Hepatocyte (in vitro differentiated cells): ENCODE measurements at regions not wholly inside any gene's neighbourhood (a gene's known extent, or its start where the extent isn't known, plus 50 kb on each side); places are given as distances from the start of the nearest gene placed in this dataset.
A peak's percentile ranks its signal among the peaks of the same experiment; 100 is the strongest.

Experiments
- DNase-seq: peaks from one replicate; pipeline ENCODE4 v3.0.0-alpha.2; 2016; ENCODE audit warnings: low spot score
- H2AFZ ChIP-seq: fragments of 200-600 bp; sonication (generic); 2 replicates; pipeline ENCODE4 v1.6.0; 2016; ENCODE audit warnings: antibody characterized with exemption, mild to moderate bottlenecking
- H3K27ac ChIP-seq: fragments of 200-600 bp; sonication (generic); 2 replicates; pipeline ENCODE4 v1.5.1; 2016; ENCODE audit warnings: mild to moderate bottlenecking
- H3K27me3 ChIP-seq: fragments of 200-600 bp; sonication (generic); 2 replicates; pipeline ENCODE4 v1.6.1; 2016
- H3K36me3 ChIP-seq: fragments of 200-600 bp; sonication (generic); replicated peaks from 2 replicates; pipeline ENCODE4 v1.5.1; 2016; ENCODE audit warnings: low read depth; ENCODE audit not compliant: insufficient read depth
- H3K4me1 ChIP-seq: fragments of 200-600 bp; sonication (generic); 2 replicates; pipeline ENCODE4 v1.5.1; 2016; ENCODE audit warnings: mild to moderate bottlenecking, moderate library complexity; ENCODE audit not compliant: insufficient read depth
- H3K4me2 ChIP-seq: fragments of 200-600 bp; sonication (generic); 2 replicates; pipeline ENCODE4 v1.6.0; 2016
- H3K4me3 ChIP-seq: fragments of 200-600 bp; sonication (generic); 2 replicates; pipeline ENCODE4 v1.5.1; 2016; ENCODE audit warnings: mild to moderate bottlenecking
- H3K79me2 ChIP-seq: fragments of 200-600 bp; sonication (generic); 2 replicates; pipeline ENCODE4 v1.6.0; 2017; ENCODE audit warnings: mild to moderate bottlenecking
- H3K9me2 ChIP-seq: fragments of 200-600 bp; sonication (generic); replicated peaks from 2 replicates; pipeline ENCODE4 v1.6.0; 2017; ENCODE audit warnings: mild to moderate bottlenecking; ENCODE audit not compliant: insufficient read depth
- H3K9me3 ChIP-seq: fragments of 200-600 bp; sonication (generic); 2 replicates; pipeline ENCODE4 v1.5.1; 2016; ENCODE audit warnings: low read depth, mild to moderate bottlenecking
- H4K20me1 ChIP-seq: fragments of 200-600 bp; sonication (generic); 2 replicates; pipeline ENCODE4 v1.6.0; 2016; ENCODE audit warnings: mild to moderate bottlenecking; ENCODE audit not compliant: insufficient read depth, poor library complexity, severe bottlenecking
- EZH2 ChIP-seq: fragments of 200-600 bp; sonication (generic); IDR thresholded peaks from 2 replicates; pipeline ENCODE4 v1.6.1; 2016; ENCODE audit warnings: antibody characterized with exemption, mild to moderate bottlenecking, borderline replicate concordance
- EZH2phosphoT487 ChIP-seq: fragments of 200-600 bp; sonication (generic); IDR thresholded peaks from one replicate; pipeline ENCODE4 v1.6.1; 2018; ENCODE audit warnings: antibody characterized with exemption, mild to moderate bottlenecking, low read depth, moderate library complexity; ENCODE audit not compliant: unreplicated experiment, severe bottlenecking
- WGBS: methylation state at CpG from one replicate; pipeline ENCODE4 v1.1.6; 2016; ENCODE audit warnings: low lambda C conversion rate; ENCODE audit errors: missing lambda C conversion rate; 5-methylcytosine and 5-hydroxymethylcytosine counted together
- TF ChIP-seq, protein P1 (sequence below): fragments of 200-600 bp; sonication (generic); IDR thresholded peaks from 2 replicates; pipeline ENCODE4 v1.5.1; 2016; ENCODE audit warnings: antibody characterized with exemption, mild to moderate bottlenecking; ENCODE audit not compliant: poor library complexity

DNA sequence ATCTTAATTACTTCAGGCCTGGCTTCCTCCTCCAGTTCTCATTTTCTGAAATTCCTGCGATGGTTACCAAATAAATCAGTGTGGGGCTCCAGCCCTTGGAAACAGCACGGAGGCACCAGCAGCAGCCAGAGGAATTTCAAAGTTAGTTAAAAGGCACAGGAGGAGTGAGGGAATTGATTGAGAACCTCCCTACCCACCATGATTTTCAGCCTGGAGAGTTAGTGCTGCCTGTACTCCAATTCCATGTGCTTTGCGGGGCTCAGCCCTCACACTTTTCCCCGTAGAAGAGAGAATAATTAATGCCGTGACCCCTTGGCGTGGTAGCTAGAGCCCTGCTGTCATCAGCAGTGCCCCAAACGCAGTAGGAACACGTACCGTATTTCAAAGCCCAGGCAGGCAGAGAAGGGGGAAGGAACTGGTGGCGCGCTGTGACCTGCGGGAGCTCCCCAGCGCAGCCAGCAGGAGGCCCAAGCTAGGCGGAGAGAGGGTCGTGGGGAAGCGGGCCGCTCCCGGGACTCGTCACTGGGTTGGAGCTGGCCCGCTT lies 84.0 kb upstream of the IGFBP7 start:
- Histone ChIP-seq H3K36me3 (no peaks in the 10 kb centered on the region), H3K27me3 (no peaks in the 10 kb centered on the region), H2AFZ (no peak overlapping the region), H3K4me3 (no peak overlapping the region), H3K9me2 (no peaks in the 10 kb centered on the region), H3K4me2 (no peak overlapping the region), H3K4me1 (peaks cover 18% of the 10 kb centered on the region), H3K79me2 (no peaks in the 10 kb centered on the region), H3K27ac (no peak overlapping the region), H4K20me1 (no peaks in the 10 kb centered on the region), H3K9me3 (no peaks in the 10 kb centered on the region)
- TF ChIP-seq EZH2 (no peak), EZH2phosphoT487 (no peak)
- TF ChIP-seq, protein P1, sequence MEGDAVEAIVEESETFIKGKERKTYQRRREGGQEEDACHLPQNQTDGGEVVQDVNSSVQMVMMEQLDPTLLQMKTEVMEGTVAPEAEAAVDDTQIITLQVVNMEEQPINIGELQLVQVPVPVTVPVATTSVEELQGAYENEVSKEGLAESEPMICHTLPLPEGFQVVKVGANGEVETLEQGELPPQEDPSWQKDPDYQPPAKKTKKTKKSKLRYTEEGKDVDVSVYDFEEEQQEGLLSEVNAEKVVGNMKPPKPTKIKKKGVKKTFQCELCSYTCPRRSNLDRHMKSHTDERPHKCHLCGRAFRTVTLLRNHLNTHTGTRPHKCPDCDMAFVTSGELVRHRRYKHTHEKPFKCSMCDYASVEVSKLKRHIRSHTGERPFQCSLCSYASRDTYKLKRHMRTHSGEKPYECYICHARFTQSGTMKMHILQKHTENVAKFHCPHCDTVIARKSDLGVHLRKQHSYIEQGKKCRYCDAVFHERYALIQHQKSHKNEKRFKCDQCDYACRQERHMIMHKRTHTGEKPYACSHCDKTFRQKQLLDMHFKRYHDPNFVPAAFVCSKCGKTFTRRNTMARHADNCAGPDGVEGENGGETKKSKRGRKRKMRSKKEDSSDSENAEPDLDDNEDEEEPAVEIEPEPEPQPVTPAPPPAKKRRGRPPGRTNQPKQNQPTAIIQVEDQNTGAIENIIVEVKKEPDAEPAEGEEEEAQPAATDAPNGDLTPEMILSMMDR = no peak
- no peak for DNase-seq
- WGBS = 79% methylated on average over 17 of the region's 20 CpGs

- H3K4me3 ChIP-seq = no peak overlapping the region
- DNase-seq = no peak
- peaks cover 18% of the 10 kb centered on the region for H3K4me1 ChIP-seq
- no peaks in the 10 kb centered on the region for H3K27me3 ChIP-seq
- TF ChIP-seq EZH2phosphoT487 (no peak), EZH2 (no peak)
- TF ChIP-seq, protein P1 = no peak
- 84% methylated on average over 3 of the region's 3 CpGs for WGBS
- no peaks in the 10 kb centered on the region for H3K9me2 ChIP-seq
- no peak overlapping the region for H3K27ac ChIP-seq
- no peaks in the 10 kb centered on the region for H3K79me2 ChIP-seq
- H3K4me2 ChIP-seq = no peak overlapping the region
- H2AFZ ChIP-seq = no peak overlapping the region
- no peaks in the 10 kb centered on the region for H4K20me1 ChIP-seq
- no peaks in the 10 kb centered on the region for H3K36me3 ChIP-seq
- H3K9me3 ChIP-seq = no peaks in the 10 kb centered on the region
These were observed 83.1 kb upstream of the IGFBP7 start for GRCh38 chr4:57193209-57193810.

DNA sequence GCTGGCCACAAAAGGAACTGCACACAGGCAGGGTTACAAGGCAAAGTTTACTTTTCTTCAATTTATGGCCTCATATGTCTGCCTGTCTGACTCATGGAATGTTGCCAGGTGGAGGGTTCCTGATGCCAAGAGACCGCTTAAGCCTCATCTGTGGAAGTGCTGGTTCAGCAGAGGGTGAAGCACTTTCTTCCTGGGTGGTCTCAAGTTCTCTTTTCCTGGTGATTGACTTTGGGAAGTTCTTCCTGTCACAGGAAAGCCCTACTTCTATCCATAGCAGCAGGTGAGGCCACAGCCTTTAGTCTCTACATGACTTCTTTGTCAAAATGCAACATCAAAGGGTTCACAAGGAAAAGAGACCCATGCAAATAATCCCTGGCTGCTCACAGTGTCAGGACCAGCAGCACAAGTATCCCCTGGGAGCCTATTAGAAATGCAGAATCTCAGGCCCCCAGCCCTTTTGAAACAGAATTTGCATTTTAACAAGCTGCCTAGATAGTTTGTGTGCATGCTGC lies 81.4 kb upstream of the IGFBP7 start:
- WGBS = 13% methylated on average over 1 of the region's 1 CpG
- Histone ChIP-seq H3K4me2 (peak overlapping the region; percentile 46), H2AFZ (no peak overlapping the region), H3K4me1 (peaks cover 18% of the 10 kb centered on the region), H3K27me3 (no peaks in the 10 kb centered on the region), H3K79me2 (no peaks in the 10 kb centered on the region), H3K9me3 (no peaks in the 10 kb centered on the region), H3K27ac (peak overlapping the region; percentile 49), H3K36me3 (no peaks in the 10 kb centered on the region), H3K4me3 (no peak overlapping the region), H3K9me2 (no peaks in the 10 kb centered on the region), H4K20me1 (no peaks in the 10 kb centered on the region)
- TF ChIP-seq, protein P1 = no peak
- TF ChIP-seq EZH2 = no peak
- no peak for TF ChIP-seq EZH2phosphoT487
- peak; percentile 84 for DNase-seq
